HepG2 (cell line): ENCODE measurements at regions not wholly inside any gene's neighbourhood (a gene's known extent, or its start where the extent isn't known, plus 50 kb on each side); places are given as distances from the start of the nearest gene placed in this dataset.

ENCODE experiments used
- ATAC-seq: fragments of 200-7000 bp; cut with Tn5 transposase; 3 replicates; pipeline ENCODE4 v1.9.1; 2020; ENCODE audit warnings: mild to moderate bottlenecking, moderate library complexity
- BruUV-seq: library from RNA; stranded (reverse); fragments of 400-500 nt; replicated peaks from 2 replicates; lab custom pipeline; 2021; lab: Mats Ljungman, UMichigan
- CTCF ChIA-PET: fragments of 300-600 bp; formaldehyde crosslinking; extraction: SDS; loops from one replicate; lab custom pipeline; 2021; ENCODE audit warnings: low total read pairs, inconsistent platforms, low intra/inter-chr PET ratio; lab: Yijun Ruan, JAX
- POLR2A ChIA-PET: fragments of 350-600 bp; sonication (Branson Sonifier 250); formaldehyde crosslinking; loops from one replicate; lab custom pipeline; 2020; ENCODE audit warnings: antibody characterized with exemption, inconsistent platforms; lab: Yijun Ruan, JAX
- DNase-seq: peaks from one replicate; pipeline ENCODE4 v3.0.0-alpha.2; 2015; ENCODE audit warnings: low spot score
- FAIRE-seq: peaks from 3 replicates; lab custom pipeline; 2011; peaks lifted over from hg19 to GRCh38; lab: Jason Lieb, UNC
- H2AFZ ChIP-seq: one replicate; pipeline ENCODE4 v1.6.1; 2011; ENCODE audit warnings: low read length, inconsistent platforms
- H3K27ac ChIP-seq: fragments of 300-600 bp; 3 replicates; pipeline ENCODE4 v1.8.0; 2011; ENCODE audit warnings: mixed run types, mild to moderate bottlenecking, mixed read lengths, low read length, inconsistent platforms; ENCODE audit not compliant: insufficient read depth; ENCODE audit errors: extremely low read length
- H3K27me3 ChIP-seq, 2 experiments: fragments of 200-600 bp in 1 of 2; 2 replicates in 1 of 2; 3 replicates in 1 of 2; pipeline versions ENCODE4 v1.6.0 to v1.8.0; 2011; ENCODE audit warnings: low read length in 2 of 2, mild to moderate bottlenecking in 2 of 2, moderate library complexity in 2 of 2, inconsistent platforms in 1 of 2; ENCODE audit not compliant: insufficient read depth in 2 of 2, control insufficient read depth in 1 of 2
- H3K36me3 ChIP-seq, 2 experiments: fragments of 200-600 bp in 1 of 2; replicated peaks in 1 of 2; 2 replicates in 1 of 2; 3 replicates in 1 of 2; pipeline versions ENCODE4 v1.5.1 to v1.8.0; 2011; ENCODE audit warnings: low read length in 2 of 2, inconsistent platforms in 1 of 2; ENCODE audit not compliant: insufficient read depth in 2 of 2, control insufficient read depth in 1 of 2
- H3K4me1 ChIP-seq: 2 replicates; pipeline ENCODE4 v1.5.1; 2012; ENCODE audit warnings: low read length, inconsistent platforms; ENCODE audit not compliant: insufficient read depth
- H3K4me2 ChIP-seq: 2 replicates; pipeline ENCODE4 v1.6.0; 2011; ENCODE audit warnings: low read depth, low read length, inconsistent platforms
- H3K4me3 ChIP-seq, 3 experiments: fragments of 200-600 bp in 1 of 3; sonication (generic), shearing (Covaris generic) in 1 of 3; replicated peaks in 1 of 3; 2 replicates each; pipeline ENCODE4 v1.5.1; 2011 to 2016; ENCODE audit warnings: low read length in 3 of 3, inconsistent platforms in 2 of 3, low read depth in 2 of 3, mild to moderate bottlenecking in 2 of 3, control low read depth in 1 of 3, mixed read lengths in 1 of 3; ENCODE audit not compliant: insufficient read depth in 1 of 3
- H3K79me2 ChIP-seq: one replicate; pipeline ENCODE4 v1.6.1; 2011; ENCODE audit warnings: low read length, inconsistent platforms; ENCODE audit not compliant: insufficient read depth
- H3K9ac ChIP-seq: 2 replicates; pipeline ENCODE4 v1.6.0; 2011; ENCODE audit warnings: mild to moderate bottlenecking, low read depth, low read length, inconsistent platforms; ENCODE audit not compliant: insufficient read depth
- H3K9me3 ChIP-seq: 2 replicates; pipeline ENCODE4 v1.5.1; 2012; ENCODE audit warnings: mild to moderate bottlenecking, low read length
- H4K20me1 ChIP-seq: 2 replicates; pipeline ENCODE4 v1.6.0; 2011; ENCODE audit warnings: inconsistent platforms, mild to moderate bottlenecking, low read length, moderate library complexity; ENCODE audit not compliant: insufficient read depth
- ATF4 ChIP-seq, 2 experiments: fragments of 450-650 bp in 1 of 2; sonication (generic) in 1 of 2; formaldehyde crosslinking; IDR thresholded peaks; 2 replicates each; pipeline versions ENCODE4 v1.5.0 to v1.8.0; 2020 to 2022; ENCODE audit warnings: mild to moderate bottlenecking in 1 of 2, missing genetic modification reagents in 1 of 2
- CBX2 ChIP-seq, 2 experiments: fragments of 200-600 bp in 1 of 2; sonication (generic); formaldehyde crosslinking in 1 of 2; IDR thresholded peaks; 2 replicates each; pipeline versions ENCODE4 v1.7.0 to v1.8.1; 2018 to 2022; ENCODE audit warnings: low read depth in 2 of 2, low read length in 1 of 2, mild to moderate bottlenecking in 1 of 2, missing genetic modification reagents in 1 of 2
- ETS1 ChIP-seq: sonication (generic); formaldehyde crosslinking; IDR thresholded peaks from 2 replicates; pipeline ENCODE4 v1.4.0; 2020; ENCODE audit warnings: missing genetic modification reagents
- HDAC1 ChIP-seq: sonication (generic); formaldehyde crosslinking; IDR thresholded peaks from 2 replicates; pipeline ENCODE4 v1.5.1; 2020; ENCODE audit warnings: mild to moderate bottlenecking, missing genetic modification reagents
- KMT2B ChIP-seq: IDR thresholded peaks from 2 replicates; pipeline ENCODE4 v1.6.1; 2016; ENCODE audit warnings: missing genetic modification reagents, missing compliant biosample characterization
- MIER2 ChIP-seq: IDR thresholded peaks from 2 replicates; pipeline ENCODE4 v1.6.1; 2016; ENCODE audit warnings: missing biosample characterization, missing genetic modification reagents
- NR2F2 ChIP-seq: IDR thresholded peaks from 2 replicates; pipeline ENCODE4 v1.6.1; 2012; ENCODE audit warnings: low read depth, inconsistent platforms, borderline replicate concordance
- THYN1 ChIP-seq: sonication (generic); formaldehyde crosslinking; IDR thresholded peaks from 2 replicates; pipeline ENCODE4 v1.8.1; 2023; ENCODE audit warnings: low read depth, mild to moderate bottlenecking, moderate library complexity, missing genetic modification reagents, borderline replicate concordance
- ZFX ChIP-seq: sonication (generic); formaldehyde crosslinking; IDR thresholded peaks from 2 replicates; pipeline ENCODE4 v1.4.0; 2020; ENCODE audit warnings: mild to moderate bottlenecking, low read depth, missing genetic modification reagents, moderate library complexity
- ZNF33A ChIP-seq: sonication (generic); formaldehyde crosslinking; IDR thresholded peaks from 2 replicates; pipeline ENCODE4 v1.5.1; 2020; ENCODE audit warnings: missing genetic modification reagents, mild to moderate bottlenecking, moderate library complexity, borderline replicate concordance
- ZNF713 ChIP-seq: sonication (generic); formaldehyde crosslinking; IDR thresholded peaks from 2 replicates; pipeline ENCODE4 v1.4.0; 2020; ENCODE audit warnings: mild to moderate bottlenecking, missing genetic modification reagents
- WGBS: methylation state at CpG from one replicate; pipeline ENCODE4 v1.1.6; 2017; ENCODE audit warnings: low lambda C conversion rate; 5-methylcytosine and 5-hydroxymethylcytosine counted together
- in situ Hi-C: cut with HindIII; loops from 2 replicates; pipeline ENCODE4 v1.10.0; 2017; ENCODE audit warnings: low pct_unique_long_range_greater_than_20kb; ENCODE audit not compliant: extremely low pct_ligation_motif_present
- intact Hi-C: fragments of 100-400 bp; cut with micrococcal nuclease; formaldehyde crosslinking; loops from one replicate; pipeline ENCODE4 v1.10.0; 2022; ENCODE audit not compliant: unreplicated experiment

GRCh38 chr6:22392711-22393110, 95.9 kb upstream of the PRL start:
- DNase-seq = no peak
- TF ChIP-seq ETS1 = no peak
- no peak for TF ChIP-seq NR2F2
- TF ChIP-seq THYN1 (CRISPR knock-in tag) = no peak
- TF ChIP-seq KMT2B = no peak
- no peak for TF ChIP-seq HDAC1
- TF ChIP-seq ZNF33A = no peak
- no peak for TF ChIP-seq ZFX
- no peak for TF ChIP-seq ZNF713 (CRISPR knock-in tag)
- no peak for TF ChIP-seq MIER2 (CRISPR knock-in tag)
- TF ChIP-seq CBX2 (IDR thresholded peaks at IDR 0.05; ENCODE audit: low read depth, low read length) = no peak
- no peak for TF ChIP-seq CBX2 (CRISPR knock-in tag; IDR thresholded peaks at IDR 0.05; ENCODE audit: low read depth)
- no peak for TF ChIP-seq ATF4 (CRISPR knock-in tag; IDR thresholded peaks at IDR 0.05)
- H3K4me1 ChIP-seq = no peaks in the 10 kb centered on the region
- WGBS = 47% methylated on average over 8 of the region's 8 CpGs
- H3K27ac ChIP-seq = no peak overlapping the region
- FAIRE-seq = no peak
- no peak overlapping the region for H2AFZ ChIP-seq
- in situ Hi-C loops (no loop called here), intact Hi-C loops (loop anchor here (1.0 kb wide), 1 partner anchor 28 kb away; no protein-coding TSS in a partner anchor)
- no TSS peak for BruUV-seq
- no peak overlapping the region for H3K4me2 ChIP-seq
- ATAC-seq = no peak
- ChIA-PET CTCF (no interaction called here), POLR2A (no interaction called here)
- H3K9me3 ChIP-seq = peaks cover 75% of the 10 kb centered on the region
- no peak overlapping the region for H3K4me3 ChIP-seq
- no peaks in the 10 kb centered on the region for H3K36me3 ChIP-seq
- H3K79me2 ChIP-seq = no peaks in the 10 kb centered on the region
- H3K9ac ChIP-seq = no peak overlapping the region
- no peaks in the 10 kb centered on the region for H4K20me1 ChIP-seq
- no peaks in the 10 kb centered on the region for H3K27me3 ChIP-seq
